PC-3 (cell line): ENCODE measurements at regions not wholly inside any gene's neighbourhood (a gene's known extent, or its start where the extent isn't known, plus 50 kb on each side); places are given as distances from the start of the nearest gene placed in this dataset.

Source experiments
- ATAC-seq: fragments of 200-7000 bp; cut with Tn5 transposase; 2 replicates; pipeline ENCODE4 v1.9.1; 2020; ENCODE audit warnings: mild to moderate bottlenecking, moderate library complexity
- BruUV-seq: library from RNA; stranded (reverse); fragments of 400-500 nt; replicated peaks from 2 replicates; lab custom pipeline; 2021; lab: Mats Ljungman, UMichigan
- CTCF ChIA-PET: fragments of 300-600 bp; sonication (Branson Sonifier 250); formaldehyde crosslinking; loops from one replicate; lab custom pipeline; 2022; ENCODE audit warnings: antibody characterized with exemption; lab: Charles Lee
- POLR2A ChIA-PET: fragments of 300-600 bp; sonication (Branson Sonifier 250); formaldehyde crosslinking; loops from one replicate; lab custom pipeline; 2022; ENCODE audit warnings: antibody characterized with exemption; ENCODE audit not compliant: unreplicated experiment; lab: Charles Lee
- DNase-seq: peaks from one replicate; pipeline ENCODE4 v3.0.0-alpha.2; 2015
- H2AFZ ChIP-seq: fragments of 300-600 bp; sonication (generic); 2 replicates; pipeline ENCODE4 v1.6.0; 2016; ENCODE audit warnings: antibody characterized with exemption, low read length
- H3F3A ChIP-seq: fragments of 300-600 bp; sonication (generic); one replicate; pipeline ENCODE4 v1.6.0; 2017; ENCODE audit warnings: antibody characterized with exemption, low read length, control low read depth, mild to moderate bottlenecking; ENCODE audit not compliant: unreplicated experiment
- H3K27ac ChIP-seq: fragments of 300-600 bp; sonication (generic); 2 replicates; pipeline ENCODE4 v1.5.1; 2016; ENCODE audit warnings: mild to moderate bottlenecking, low read length
- H3K27me3 ChIP-seq: fragments of 300-600 bp; sonication (generic); 2 replicates; pipeline ENCODE4 v1.6.1; 2016; ENCODE audit warnings: low read length, mixed read lengths
- H3K36me3 ChIP-seq: fragments of 300-600 bp; sonication (generic); 2 replicates; pipeline ENCODE4 v1.6.1; 2016; ENCODE audit warnings: low read depth, mixed run types, low read length, mixed read lengths
- H3K4me1 ChIP-seq: fragments of 300-600 bp; sonication (generic); 2 replicates; pipeline ENCODE4 v1.5.1; 2016; ENCODE audit warnings: low read length; ENCODE audit not compliant: insufficient read depth
- H3K4me2 ChIP-seq: fragments of 300-600 bp; sonication (generic); 2 replicates; pipeline ENCODE4 v1.6.0; 2016; ENCODE audit warnings: low read length
- H3K4me3 ChIP-seq: fragments of 300-600 bp; sonication (generic); 2 replicates; pipeline ENCODE4 v1.5.1; 2016; ENCODE audit warnings: mild to moderate bottlenecking, low read length, mixed read lengths
- H3K79me2 ChIP-seq: fragments of 300-600 bp; sonication (generic); 2 replicates; pipeline ENCODE4 v1.6.1; 2017; ENCODE audit warnings: low read length, mixed read lengths
- H3K9ac ChIP-seq: fragments of 300-600 bp; sonication (generic); 2 replicates; pipeline ENCODE4 v1.6.0; 2016; ENCODE audit warnings: mild to moderate bottlenecking, low read length
- H3K9me2 ChIP-seq: fragments of 300-600 bp; sonication (generic); replicated peaks from 2 replicates; pipeline ENCODE4 v1.6.1; 2016; ENCODE audit warnings: mixed run types, low read length, mixed read lengths
- H3K9me3 ChIP-seq: fragments of 300-600 bp; sonication (generic); 2 replicates; pipeline ENCODE4 v1.6.1; 2016; ENCODE audit warnings: low read length, mixed read lengths
- H4K20me1 ChIP-seq: fragments of 300-600 bp; sonication (generic); 2 replicates; pipeline ENCODE4 v1.6.1; 2016; ENCODE audit warnings: low read length, mixed read lengths
- CTCF ChIP-seq: fragments of 300-600 bp; sonication (generic); conservative IDR thresholded peaks from 2 replicates; pipeline ENCODE4 v1.5.1; 2017; ENCODE audit warnings: antibody characterized with exemption, low read depth, mild to moderate bottlenecking, low read length
- EZH2 ChIP-seq: fragments of 300-600 bp; sonication (generic); IDR thresholded peaks from one replicate; pipeline ENCODE4 v1.6.1; 2017; ENCODE audit warnings: antibody characterized with exemption, mild to moderate bottlenecking, low read length; ENCODE audit not compliant: unreplicated experiment
- EZH2phosphoT487 ChIP-seq: fragments of 300-600 bp; sonication (generic); IDR thresholded peaks from 2 replicates; pipeline ENCODE4 v1.6.1; 2018; ENCODE audit warnings: mild to moderate bottlenecking, antibody characterized with exemption, low read length, borderline replicate concordance
- intact Hi-C: fragments of 100-400 bp; cut with micrococcal nuclease; formaldehyde crosslinking; loops from 2 replicates; pipeline ENCODE4 v1.9.0; 2023

GRCh38 chr5:38742821-38743220 lies 103.0 kb upstream of the OSMR start:
- ChIA-PET POLR2A (no interaction called here), CTCF (no interaction called here)
- no peak overlapping the region for H2AFZ ChIP-seq
- no peaks in the 10 kb centered on the region for H3K9me2 ChIP-seq
- H3K27me3 ChIP-seq: no peaks in the 10 kb centered on the region
- no peak overlapping the region for H3K27ac ChIP-seq
- ATAC-seq (no peak), DNase-seq (no peak)
- no peak overlapping the region for H3K4me3 ChIP-seq
- peaks cover 21% of the 10 kb centered on the region for H3K4me1 ChIP-seq
- no TSS peak for BruUV-seq
- peaks cover 13% of the 10 kb centered on the region for H3K9me3 ChIP-seq
- no peak for TF ChIP-seq EZH2phosphoT487
- TF ChIP-seq EZH2: no peak
- no peak for TF ChIP-seq CTCF
- no peak overlapping the region for H3K4me2 ChIP-seq
- no peaks in the 10 kb centered on the region for H3K79me2 ChIP-seq
- no peaks in the 10 kb centered on the region for H4K20me1 ChIP-seq
- H3K36me3 ChIP-seq: peaks cover 5% of the 10 kb centered on the region; the same call in 1 of the 2 replicates
- peaks cover 9% of the 10 kb centered on the region for H3F3A ChIP-seq
- intact Hi-C loops: no loop called here
- no peak overlapping the region for H3K9ac ChIP-seq

GRCh38 chr5:38743562-38743961 lies 102.2 kb upstream of the OSMR start:
- no peaks in the 10 kb centered on the region for H3K79me2 ChIP-seq
- H4K20me1 ChIP-seq: no peaks in the 10 kb centered on the region
- intact Hi-C loops: no loop called here
- no peak overlapping the region for H3K9ac ChIP-seq
- DNase-seq (no peak), ATAC-seq (no peak)
- ChIA-PET POLR2A (no interaction called here), CTCF (no interaction called here)
- H3K27ac ChIP-seq: no peak overlapping the region
- peaks cover 13% of the 10 kb centered on the region for H3K9me3 ChIP-seq
- H3K4me1 ChIP-seq: peaks cover 17% of the 10 kb centered on the region
- no peak overlapping the region for H3K4me3 ChIP-seq
- H2AFZ ChIP-seq: no peak overlapping the region
- no TSS peak for BruUV-seq
- H3K36me3 ChIP-seq: peaks cover 5% of the 10 kb centered on the region; the same call in 1 of the 2 replicates
- no peak for TF ChIP-seq EZH2
- no peak for TF ChIP-seq CTCF
- TF ChIP-seq EZH2phosphoT487: no peak
- H3K9me2 ChIP-seq: no peaks in the 10 kb centered on the region
- H3K4me2 ChIP-seq: no peak overlapping the region
- no peaks in the 10 kb centered on the region for H3K27me3 ChIP-seq
- peaks cover 7% of the 10 kb centered on the region for H3F3A ChIP-seq

- no peak overlapping the region for H3K9ac ChIP-seq
- CTCF ChIA-PET: interaction anchor here (0.6 kb wide), 1 partner anchor 14 kb away, joined by 3 read pairs; no protein-coding TSS in a partner anchor
- no TSS peak for BruUV-seq
- ATAC-seq: no peak
- no peaks in the 10 kb centered on the region for H3K4me1 ChIP-seq
- no peaks in the 10 kb centered on the region for H3F3A ChIP-seq
- intact Hi-C loops: no loop called here
- H3K4me3 ChIP-seq: no peak overlapping the region
- no peak overlapping the region for H3K27ac ChIP-seq
- TF ChIP-seq EZH2phosphoT487 (no peak), CTCF (no peak), EZH2 (no peak)
- no peaks in the 10 kb centered on the region for H3K79me2 ChIP-seq
- peaks cover 13% of the 10 kb centered on the region for H3K9me3 ChIP-seq
- H3K9me2 ChIP-seq: no peaks in the 10 kb centered on the region
- H3K36me3 ChIP-seq: peaks cover 5% of the 10 kb centered on the region; the same call in 1 of the 2 replicates
- no peak overlapping the region for H3K4me2 ChIP-seq
- no peaks in the 10 kb centered on the region for H3K27me3 ChIP-seq
- no peak for DNase-seq
- no peak overlapping the region for H2AFZ ChIP-seq
- POLR2A ChIA-PET: no interaction called here
- H4K20me1 ChIP-seq: no peaks in the 10 kb centered on the region
These were observed 99.7 kb upstream of the OSMR start for GRCh38 chr5:38745836-38746732.
